ENCODE measurements at regions not wholly inside any gene's neighbourhood (a gene's known extent, or its start where the extent isn't known, plus 50 kb on each side); places are given as distances from the start of the nearest gene placed in this dataset.
"Not testable (repeated sequence)": the region's sequence is repeated elsewhere in the genome, so short reads cannot be mapped to it uniquely, and the experiment has no call there.

GRCh38 chr10:78442836-78443550 lies 409.3 kb downstream of the RPS24 start:
- peak; percentile 58 for DNase-seq

- DNase-seq = peak; percentile 19
Measured at GRCh38 chr10:78443900-78444571, 410.4 kb downstream of the RPS24 start.

- DNase-seq = not testable (repeated sequence)
Measured at GRCh38 chr10:78444741-78445140, 411.1 kb downstream of the RPS24 start.

- DNase-seq = no peak
Measured at GRCh38 chr10:78445308-78445707, 411.6 kb downstream of the RPS24 start.

GRCh38 chr10:78448470-78448869 lies 414.8 kb downstream of the RPS24 start:
- DNase-seq = peak; percentile 28

- no peak for DNase-seq
Measured at GRCh38 chr10:78448994-78449418, 415.3 kb downstream of the RPS24 start.

GRCh38 chr10:78449554-78449953 lies 415.9 kb downstream of the RPS24 start:
- peak; percentile 13 for DNase-seq

GRCh38 chr10:78450239-78450638 lies 416.6 kb downstream of the RPS24 start:
- peak; percentile 22 for DNase-seq

- peak; percentile 26 for DNase-seq
Measured at GRCh38 chr10:78450807-78451485, 417.3 kb downstream of the RPS24 start.

- no peak for DNase-seq
Measured at GRCh38 chr10:78451592-78451991, 417.9 kb downstream of the RPS24 start.

- DNase-seq = no peak
Measured at GRCh38 chr10:78454123-78454645, 420.5 kb downstream of the RPS24 start.

GRCh38 chr10:78455236-78455635 lies 421.6 kb downstream of the RPS24 start:
- no peak for DNase-seq

GRCh38 chr10:78455811-78456210 lies 422.1 kb downstream of the RPS24 start:
- no peak for DNase-seq

GRCh38 chr10:78456649-78457400 lies 423.2 kb downstream of the RPS24 start:
- DNase-seq = no peak

- peak; percentile 29 for DNase-seq
Measured at GRCh38 chr10:78457804-78458482, 424.3 kb downstream of the RPS24 start.

- DNase-seq = no peak
Measured at GRCh38 chr10:78458983-78459638, 425.4 kb downstream of the RPS24 start.

- no peak for DNase-seq
Measured at GRCh38 chr10:78459639-78460037, 426.0 kb downstream of the RPS24 start.

GRCh38 chr10:78460204-78460603 lies 426.5 kb downstream of the RPS24 start:
- no peak for DNase-seq

- no peak for DNase-seq
Measured at GRCh38 chr10:78461333-78461732, 427.7 kb downstream of the RPS24 start.

GRCh38 chr10:78462176-78462575 lies 428.5 kb downstream of the RPS24 start:
- no peak for DNase-seq

GRCh38 chr10:78462726-78463228 lies 429.1 kb downstream of the RPS24 start:
- DNase-seq = peak; percentile 17
